GM12872 (cell line): ENCODE measurements at regions not wholly inside any gene's neighbourhood (a gene's known extent, or its start where the extent isn't known, plus 50 kb on each side); places are given as distances from the start of the nearest gene placed in this dataset.
A peak's percentile ranks its signal among the peaks of the same experiment; 100 is the strongest.

ENCODE experiments used
- CTCF ChIP-seq: IDR thresholded peaks from 3 replicates; pipeline ENCODE4 v1.5.1; 2011; ENCODE audit warnings: low read depth, mild to moderate bottlenecking, low read length, moderate library complexity; ENCODE audit not compliant: insufficient read depth

- no peak for TF ChIP-seq CTCF
Measured at GRCh38 chr6:84445068-84445467, 217.6 kb upstream of the CEP162 start.

- no peak for TF ChIP-seq CTCF
Measured at GRCh38 chr6:84442208-84442607, 214.8 kb upstream of the CEP162 start.

- TF ChIP-seq CTCF = no peak
Measured at GRCh38 chr6:84441456-84441855, 214.0 kb upstream of the CEP162 start.

- TF ChIP-seq CTCF = no peak
Measured at GRCh38 chr6:84434550-84434949, 207.1 kb upstream of the CEP162 start.

GRCh38 chr6:84432619-84433018, 205.2 kb upstream of the CEP162 start:
- no peak for TF ChIP-seq CTCF

GRCh38 chr6:84428300-84428907, 201.0 kb upstream of the CEP162 start:
- TF ChIP-seq CTCF = peak; percentile 77

- no peak for TF ChIP-seq CTCF
Measured at GRCh38 chr6:84425971-84426705, 198.7 kb upstream of the CEP162 start.
